Activated CD8-positive, alpha-beta memory T cell treated with anti-CD3 and anti-CD28 coated beads, Interleukin-2, amount 50 U/mL, for 48 hours (primary cell): ENCODE measurements at regions not wholly inside any gene's neighbourhood (a gene's known extent, or its start where the extent isn't known, plus 50 kb on each side); places are given as distances from the start of the nearest gene placed in this dataset.

Source experiments
- DNase-seq: peaks from one replicate; pipeline ENCODE4 v3.0.0-alpha.2; 2020

GRCh38 chr2:45248214-45248613 lies 239.0 kb upstream of the SIX2 start:
- no peak for DNase-seq

GRCh38 chr2:45244928-45245327 lies 235.7 kb upstream of the SIX2 start:
- DNase-seq: no peak

GRCh38 chr2:45242161-45242741 lies 233.0 kb upstream of the SIX2 start:
- DNase-seq: no peak

GRCh38 chr2:45241061-45241561 lies 231.9 kb upstream of the SIX2 start:
- no peak for DNase-seq

- no peak for DNase-seq
Measured at GRCh38 chr2:45237850-45238542, 228.7 kb upstream of the SIX2 start.

- no peak for DNase-seq
Measured at GRCh38 chr2:45237128-45237527, 227.9 kb upstream of the SIX2 start.

- no peak for DNase-seq
Measured at GRCh38 chr2:45236268-45236667, 227.0 kb upstream of the SIX2 start.

GRCh38 chr2:45233301-45233700 lies 224.0 kb upstream of the SIX2 start:
- no peak for DNase-seq

- DNase-seq: no peak
Measured at GRCh38 chr2:45232818-45233217, 223.6 kb upstream of the SIX2 start.

- DNase-seq: no peak
Measured at GRCh38 chr2:45229411-45229810, 220.2 kb upstream of the SIX2 start.

- DNase-seq: no peak
Measured at GRCh38 chr2:45227347-45227746, 218.1 kb upstream of the SIX2 start.

GRCh38 chr2:45224993-45225380 lies 215.7 kb upstream of the SIX2 start:
- DNase-seq: no peak

- no peak for DNase-seq
Measured at GRCh38 chr2:45224321-45224992, 215.2 kb upstream of the SIX2 start.

- no peak for DNase-seq
Measured at GRCh38 chr2:45223531-45223930, 214.3 kb upstream of the SIX2 start.

GRCh38 chr2:45220227-45220626 lies 211.0 kb upstream of the SIX2 start:
- DNase-seq: no peak

GRCh38 chr2:45218931-45219339 lies 209.7 kb upstream of the SIX2 start:
- DNase-seq: no peak

GRCh38 chr2:45218297-45218696 lies 209.0 kb upstream of the SIX2 start:
- no peak for DNase-seq

GRCh38 chr2:45216118-45216517 lies 206.9 kb upstream of the SIX2 start:
- no peak for DNase-seq

- no peak for DNase-seq
Measured at GRCh38 chr2:45214550-45214949, 205.3 kb upstream of the SIX2 start.

- DNase-seq: no peak
Measured at GRCh38 chr2:45212953-45213635, 203.8 kb upstream of the SIX2 start.

GRCh38 chr2:45211636-45212035 lies 202.4 kb upstream of the SIX2 start:
- DNase-seq: no peak

GRCh38 chr2:45210462-45211195 lies 201.4 kb upstream of the SIX2 start:
- no peak for DNase-seq

GRCh38 chr2:45209875-45210274 lies 200.6 kb upstream of the SIX2 start:
- DNase-seq: no peak
